AG04449 (cell line): ENCODE measurements at regions not wholly inside any gene's neighbourhood (a gene's known extent, or its start where the extent isn't known, plus 50 kb on each side); places are given as distances from the start of the nearest gene placed in this dataset.

Experiments
- CTCF ChIA-PET: fragments of 350-600 bp; formaldehyde crosslinking; extraction: SDS; loops from one replicate; lab custom pipeline; 2021; ENCODE audit warnings: antibody characterized with exemption; lab: Yijun Ruan, JAX
- POLR2A ChIA-PET: fragments of 400-600, 350-600 bp; formaldehyde crosslinking; extraction: SDS; loops from one replicate; lab custom pipeline; 2020; ENCODE audit warnings: antibody characterized with exemption, inconsistent platforms; lab: Yijun Ruan, JAX
- DNase-seq: peaks from one replicate; pipeline ENCODE4 v3.0.0-alpha.2; 2010; ENCODE audit warnings: low read depth, low spot score
- H3K4me3 ChIP-seq: 2 replicates; pipeline ENCODE4 v1.5.1; 2011; ENCODE audit warnings: low read depth, mild to moderate bottlenecking, control low read depth, low read length
- CTCF ChIP-seq: IDR thresholded peaks from one replicate; pipeline ENCODE4 v1.5.1; 2011; ENCODE audit warnings: mild to moderate bottlenecking, moderate library complexity, low read length, control low read depth, inconsistent platforms; ENCODE audit not compliant: insufficient read depth; ENCODE audit errors: missing control alignments

DNA sequence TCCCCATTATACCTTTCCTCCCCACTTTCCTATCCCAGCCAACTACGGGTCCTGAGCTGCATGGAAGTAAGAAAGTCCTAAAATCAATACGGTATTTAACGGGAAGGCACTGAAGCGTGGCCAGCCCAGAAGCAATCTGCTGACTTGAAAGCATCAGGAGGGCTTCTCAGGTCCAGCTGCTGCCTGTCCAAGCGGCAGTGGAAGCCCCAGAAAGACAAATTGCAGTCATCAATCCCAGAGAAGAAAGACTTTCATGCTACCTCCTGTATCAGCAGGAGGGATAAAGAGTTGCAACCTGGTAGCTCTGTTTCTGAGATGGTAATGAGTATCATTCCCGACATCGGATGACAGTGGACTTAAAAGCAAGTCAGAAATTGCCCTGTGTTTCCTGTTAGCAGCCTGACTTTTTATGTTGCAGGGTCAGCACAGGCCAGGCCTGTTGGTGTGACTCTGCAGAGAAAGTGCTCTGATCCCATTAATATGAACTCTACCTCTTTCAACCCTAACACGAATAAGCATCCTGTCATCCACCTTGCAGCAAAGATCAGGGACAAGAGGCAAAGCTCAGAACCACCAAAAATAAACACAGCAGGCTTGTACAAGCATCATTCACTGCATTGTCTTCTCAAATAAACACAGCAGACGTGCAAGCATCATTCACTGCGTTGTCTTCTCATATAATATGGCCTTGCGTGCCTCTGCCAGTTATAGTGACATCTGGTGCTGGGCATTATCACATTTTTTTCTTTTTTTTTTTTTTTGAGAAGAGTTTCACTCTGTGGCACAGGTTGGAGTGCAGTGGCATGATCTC is 358.6 kb upstream of the CDH11 start:
- ChIA-PET CTCF (interaction anchor here (1.6 kb wide), 1 partner anchor 10 kb away, joined by 3 read pairs; no protein-coding TSS in a partner anchor), POLR2A (no interaction called here)
- no peak for DNase-seq
- no peak overlapping the region for H3K4me3 ChIP-seq
- TF ChIP-seq CTCF = no peak

- TF ChIP-seq CTCF = no peak
- no peak for DNase-seq
- CTCF ChIA-PET = no interaction called here
- H3K4me3 ChIP-seq = no peak overlapping the region
- POLR2A ChIA-PET = no interaction called here
These were observed 354.6 kb upstream of the CDH11 start for GRCh38 chr16:65476448-65476955.

GRCh38 chr16:65473699-65474098 is 351.8 kb upstream of the CDH11 start:
- no peak overlapping the region for H3K4me3 ChIP-seq
- ChIA-PET CTCF (no interaction called here), POLR2A (no interaction called here)
- TF ChIP-seq CTCF = no peak
- DNase-seq = no peak

DNA sequence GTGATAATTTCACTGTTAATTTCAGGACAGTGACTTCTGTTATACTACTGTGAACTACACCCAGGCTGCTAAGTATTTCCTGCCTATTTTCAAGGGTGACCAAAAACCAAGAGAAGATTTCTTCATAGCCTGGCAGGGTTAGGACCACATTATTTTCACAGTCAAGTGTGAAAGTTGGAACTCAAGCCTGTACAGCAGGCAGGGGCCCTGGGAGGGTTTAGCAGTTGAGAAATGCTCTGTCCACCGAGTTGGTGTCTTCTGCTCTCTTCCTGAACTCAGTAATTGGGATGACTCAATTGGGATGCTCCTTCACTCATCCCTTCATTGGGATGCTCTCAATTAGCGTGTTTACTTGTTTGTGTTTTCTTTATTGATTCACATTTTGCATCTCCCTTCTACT is 347.3 kb upstream of the CDH11 start:
- H3K4me3 ChIP-seq = no peak overlapping the region
- TF ChIP-seq CTCF = no peak
- CTCF ChIA-PET = no interaction called here
- POLR2A ChIA-PET = no interaction called here
- DNase-seq = no peak

DNA sequence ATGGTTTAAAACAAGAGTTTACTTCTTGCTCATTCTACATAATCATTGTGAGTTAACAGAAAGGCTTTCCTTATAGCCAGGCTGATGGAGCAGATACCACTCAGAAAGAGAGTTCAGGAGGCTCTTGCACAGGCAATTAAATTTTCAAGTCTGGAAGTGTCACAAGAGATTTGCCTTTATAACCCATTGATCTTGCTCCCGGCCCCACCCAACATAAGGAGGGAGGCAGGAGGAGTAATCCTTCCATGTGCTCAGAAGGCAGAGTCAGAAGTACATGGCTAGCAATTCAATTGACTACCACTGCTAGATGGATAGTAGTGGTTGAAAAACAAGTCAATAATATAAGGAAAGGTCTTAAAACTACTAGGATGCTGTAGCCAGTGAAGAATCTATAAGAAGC is 346.3 kb upstream of the CDH11 start:
- DNase-seq = no peak
- POLR2A ChIA-PET = no interaction called here
- no peak for TF ChIP-seq CTCF
- CTCF ChIA-PET = no interaction called here
- no peak overlapping the region for H3K4me3 ChIP-seq

DNA sequence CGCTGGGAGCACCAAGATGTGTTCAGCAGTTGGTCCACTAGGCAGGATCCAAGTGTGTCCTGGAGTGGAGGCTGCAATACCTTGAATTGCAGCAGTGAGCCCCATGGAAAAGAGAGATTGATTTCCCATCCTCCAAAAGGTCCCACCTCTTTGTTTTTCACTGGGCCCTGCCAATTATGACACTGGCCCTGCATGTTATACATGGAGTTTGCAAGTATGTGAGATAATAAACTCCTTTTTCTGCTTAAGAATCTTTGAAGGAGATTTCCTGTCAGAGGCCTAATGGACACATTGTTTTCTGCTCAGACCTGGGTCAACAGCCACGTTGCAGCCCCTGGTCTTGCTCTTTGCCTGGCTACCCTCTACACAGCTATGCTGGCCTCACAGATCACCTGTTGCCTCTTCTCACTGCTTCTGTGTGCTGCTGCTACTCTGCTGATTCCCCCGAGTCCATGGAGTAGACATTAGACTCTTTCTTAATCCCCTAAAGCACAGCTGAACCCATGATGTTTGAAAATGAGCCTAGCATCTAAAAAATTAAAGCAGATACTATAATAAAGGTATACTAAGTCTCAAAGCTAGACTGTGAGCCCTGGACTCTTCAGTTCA is 341.9 kb upstream of the CDH11 start:
- TF ChIP-seq CTCF = no peak
- no peak overlapping the region for H3K4me3 ChIP-seq
- no peak for DNase-seq
- ChIA-PET CTCF (interaction anchor here (1.1 kb wide), 1 partner anchor 10 kb away, joined by 3 read pairs; no protein-coding TSS in a partner anchor), POLR2A (no interaction called here)
